DOHH2 (cell line): ENCODE measurements at regions not wholly inside any gene's neighbourhood (a gene's known extent, or its start where the extent isn't known, plus 50 kb on each side); places are given as distances from the start of the nearest gene placed in this dataset.

ENCODE experiments used
- H3F3A ChIP-seq: fragments of 200-600 bp; sonication (generic), shearing (Covaris generic); 2 replicates; pipeline ENCODE4 v1.6.0; 2016; ENCODE audit warnings: antibody characterized with exemption, mild to moderate bottlenecking; ENCODE audit not compliant: control insufficient read depth, insufficient read depth
- H3K27ac ChIP-seq: fragments of 200-600 bp; sonication (generic); 2 replicates; pipeline ENCODE4 v1.5.1; 2014; ENCODE audit warnings: low read depth, mild to moderate bottlenecking, low read length, moderate library complexity
- H3K27me3 ChIP-seq: fragments of 200-600 bp; sonication (generic); 2 replicates; pipeline ENCODE4 v1.6.1; 2014; ENCODE audit warnings: mild to moderate bottlenecking, low read length, mixed read lengths; ENCODE audit not compliant: control insufficient read depth
- H3K36me3 ChIP-seq: fragments of 200-600 bp; sonication (generic); 2 replicates; pipeline ENCODE4 v1.6.1; 2014; ENCODE audit warnings: mild to moderate bottlenecking, low read length, moderate library complexity, mixed read lengths; ENCODE audit not compliant: control insufficient read depth
- H3K4me1 ChIP-seq: fragments of 200-600 bp; sonication (generic); 2 replicates; pipeline ENCODE4 v1.6.1; 2014; ENCODE audit warnings: mild to moderate bottlenecking, low read length, mixed read lengths; ENCODE audit not compliant: control insufficient read depth
- H3K4me2 ChIP-seq: fragments of 200-600 bp; sonication (generic); 2 replicates; pipeline ENCODE4 v1.6.0; 2014; ENCODE audit warnings: mild to moderate bottlenecking, low read length, moderate library complexity
- H3K4me3 ChIP-seq: fragments of 200-600 bp; sonication (generic); 2 replicates; pipeline ENCODE4 v1.5.1; 2014; ENCODE audit warnings: mild to moderate bottlenecking, low read length, mixed read lengths
- H3K79me2 ChIP-seq: fragments of 200-600 bp; sonication (generic); 2 replicates; pipeline ENCODE4 v1.6.1; 2014; ENCODE audit warnings: mild to moderate bottlenecking, low read length, mixed read lengths; ENCODE audit not compliant: control insufficient read depth
- H3K9me2 ChIP-seq: fragments of 200-600 bp; sonication (generic); replicated peaks from 2 replicates; pipeline ENCODE4 v1.6.1; 2014; ENCODE audit warnings: mild to moderate bottlenecking, low read length, mixed read lengths; ENCODE audit not compliant: control insufficient read depth
- H3K9me3 ChIP-seq: fragments of 200-600 bp; sonication (generic); 2 replicates; pipeline ENCODE4 v1.6.1; 2014; ENCODE audit warnings: antibody characterized with exemption, low read length, mixed read lengths; ENCODE audit not compliant: control insufficient read depth, insufficient read depth
- H4K20me1 ChIP-seq: fragments of 200-600 bp; sonication (generic); 2 replicates; pipeline ENCODE4 v1.6.0; 2014; ENCODE audit warnings: low read depth, mild to moderate bottlenecking, antibody characterized with exemption, low read length, moderate library complexity; ENCODE audit not compliant: control insufficient read depth, insufficient read depth
- EZH2phosphoT487 ChIP-seq: fragments of 200-600 bp; sonication (generic); IDR thresholded peaks from 2 replicates; pipeline ENCODE4 v1.6.1; 2017; ENCODE audit warnings: borderline replicate concordance, mild to moderate bottlenecking, antibody characterized with exemption, low read length, moderate library complexity, mixed read lengths
- TF ChIP-seq, protein P1 (sequence below): fragments of 200-600 bp; sonication (generic); IDR thresholded peaks from one replicate; pipeline ENCODE4 v1.5.1; 2014; ENCODE audit warnings: antibody characterized with exemption, mild to moderate bottlenecking, low read depth, low read length; ENCODE audit not compliant: poor library complexity, severe bottlenecking

DNA sequence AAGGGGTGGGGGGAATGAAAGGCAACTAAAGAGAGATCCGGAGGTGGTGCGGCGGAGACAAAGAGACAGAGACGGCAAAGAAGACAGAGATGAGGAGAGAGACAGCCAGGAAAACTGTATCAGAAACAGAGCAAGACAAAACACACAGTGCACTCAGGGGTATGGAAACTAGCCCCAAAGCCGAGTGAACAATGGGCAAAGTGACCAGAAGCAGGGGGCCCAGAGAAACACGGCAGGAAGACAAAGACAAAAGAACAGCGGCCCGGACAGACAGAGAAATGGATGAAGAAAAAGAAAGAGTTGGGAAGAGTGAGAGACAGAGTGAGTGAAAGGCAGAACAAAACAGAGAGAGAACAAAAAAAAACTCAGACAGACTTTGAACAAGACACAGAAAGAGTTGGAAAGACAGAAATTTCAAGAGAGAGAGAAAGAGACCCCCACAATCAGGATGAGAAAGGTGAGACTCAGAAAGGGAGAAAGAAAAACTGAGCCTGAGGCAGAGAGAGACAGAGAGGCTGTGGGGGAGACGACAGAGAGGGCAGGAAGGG is 60.6 kb upstream of the PAX2 start:
- H3K4me2 ChIP-seq = no peak overlapping the region
- H3K9me3 ChIP-seq = no peaks in the 10 kb centered on the region
- peaks cover 85% of the 10 kb centered on the region for H3K27me3 ChIP-seq
- no peaks in the 10 kb centered on the region for H3F3A ChIP-seq
- no peaks in the 10 kb centered on the region for H3K79me2 ChIP-seq
- H3K4me1 ChIP-seq = no peaks in the 10 kb centered on the region
- H4K20me1 ChIP-seq = no peaks in the 10 kb centered on the region
- H3K36me3 ChIP-seq = no peaks in the 10 kb centered on the region
- no peak overlapping the region for H3K4me3 ChIP-seq
- H3K27ac ChIP-seq = no peak overlapping the region
- 0 out of 2 replicates have a peak, but pooled peaks have one; percentile 43 for TF ChIP-seq EZH2phosphoT487
- TF ChIP-seq, protein P1, sequence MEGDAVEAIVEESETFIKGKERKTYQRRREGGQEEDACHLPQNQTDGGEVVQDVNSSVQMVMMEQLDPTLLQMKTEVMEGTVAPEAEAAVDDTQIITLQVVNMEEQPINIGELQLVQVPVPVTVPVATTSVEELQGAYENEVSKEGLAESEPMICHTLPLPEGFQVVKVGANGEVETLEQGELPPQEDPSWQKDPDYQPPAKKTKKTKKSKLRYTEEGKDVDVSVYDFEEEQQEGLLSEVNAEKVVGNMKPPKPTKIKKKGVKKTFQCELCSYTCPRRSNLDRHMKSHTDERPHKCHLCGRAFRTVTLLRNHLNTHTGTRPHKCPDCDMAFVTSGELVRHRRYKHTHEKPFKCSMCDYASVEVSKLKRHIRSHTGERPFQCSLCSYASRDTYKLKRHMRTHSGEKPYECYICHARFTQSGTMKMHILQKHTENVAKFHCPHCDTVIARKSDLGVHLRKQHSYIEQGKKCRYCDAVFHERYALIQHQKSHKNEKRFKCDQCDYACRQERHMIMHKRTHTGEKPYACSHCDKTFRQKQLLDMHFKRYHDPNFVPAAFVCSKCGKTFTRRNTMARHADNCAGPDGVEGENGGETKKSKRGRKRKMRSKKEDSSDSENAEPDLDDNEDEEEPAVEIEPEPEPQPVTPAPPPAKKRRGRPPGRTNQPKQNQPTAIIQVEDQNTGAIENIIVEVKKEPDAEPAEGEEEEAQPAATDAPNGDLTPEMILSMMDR = no peak
- H3K9me2 ChIP-seq = no peaks in the 10 kb centered on the region

DNA sequence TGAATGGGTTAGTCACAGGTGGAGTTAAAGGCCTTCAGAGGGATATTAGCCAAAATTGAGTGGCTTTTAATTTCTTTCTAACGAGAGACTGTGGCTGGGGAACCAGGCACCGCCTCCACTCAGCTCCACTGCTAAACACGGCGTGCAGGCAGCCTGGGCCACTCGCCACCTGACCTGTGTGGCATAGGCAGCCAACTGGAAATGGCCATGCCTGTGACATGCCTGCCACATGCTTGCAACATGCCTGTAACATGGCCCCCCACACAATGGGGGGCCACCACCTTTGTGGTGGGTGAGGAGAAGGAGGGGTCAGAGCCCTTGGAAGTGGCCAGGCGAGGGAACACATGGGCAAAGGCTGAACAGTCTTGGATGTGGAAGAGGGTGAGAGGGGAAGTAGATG is 60.1 kb upstream of the PAX2 start:
- peaks cover 83% of the 10 kb centered on the region for H3K27me3 ChIP-seq
- no peaks in the 10 kb centered on the region for H3K9me3 ChIP-seq
- no peaks in the 10 kb centered on the region for H3K9me2 ChIP-seq
- TF ChIP-seq, protein P1 = no peak
- no peak for TF ChIP-seq EZH2phosphoT487
- H3K27ac ChIP-seq = no peak overlapping the region
- H4K20me1 ChIP-seq = no peaks in the 10 kb centered on the region
- no peaks in the 10 kb centered on the region for H3F3A ChIP-seq
- H3K4me3 ChIP-seq = no peak overlapping the region
- H3K4me1 ChIP-seq = no peaks in the 10 kb centered on the region
- no peaks in the 10 kb centered on the region for H3K36me3 ChIP-seq
- no peaks in the 10 kb centered on the region for H3K79me2 ChIP-seq
- no peak overlapping the region for H3K4me2 ChIP-seq

- peaks cover 65% of the 10 kb centered on the region for H3K27me3 ChIP-seq
- H3K4me2 ChIP-seq = no peak overlapping the region
- no peak overlapping the region for H3K4me3 ChIP-seq
- no peaks in the 10 kb centered on the region for H3K79me2 ChIP-seq
- H4K20me1 ChIP-seq = no peaks in the 10 kb centered on the region
- H3K36me3 ChIP-seq = no peaks in the 10 kb centered on the region
- TF ChIP-seq EZH2phosphoT487 = no peak; the same call in 1 of the 2 replicates
- no peak overlapping the region for H3K27ac ChIP-seq
- H3K4me1 ChIP-seq = no peaks in the 10 kb centered on the region
- H3K9me2 ChIP-seq = no peaks in the 10 kb centered on the region
- no peaks in the 10 kb centered on the region for H3F3A ChIP-seq
- H3K9me3 ChIP-seq = no peaks in the 10 kb centered on the region
Observed at GRCh38 chr10:100687143-100688003, 58.0 kb upstream of the PAX2 start.

- Histone ChIP-seq H3K27me3 (peaks cover 57% of the 10 kb centered on the region), H3K36me3 (no peaks in the 10 kb centered on the region), H3K79me2 (no peaks in the 10 kb centered on the region), H3K4me2 (no peak overlapping the region), H3K4me3 (no peak overlapping the region), H3K9me3 (no peaks in the 10 kb centered on the region), H3K27ac (no peak overlapping the region), H3K9me2 (no peaks in the 10 kb centered on the region), H4K20me1 (no peaks in the 10 kb centered on the region), H3K4me1 (no peaks in the 10 kb centered on the region), H3F3A (no peaks in the 10 kb centered on the region)
- TF ChIP-seq, protein P1 = no peak
- no peak for TF ChIP-seq EZH2phosphoT487
Observed at GRCh38 chr10:100688201-100688600, 57.2 kb upstream of the PAX2 start.
